Activated T-cell treated with anti-CD3 and anti-CD28 coated beads for 24 hours (primary cell): ENCODE measurements at regions not wholly inside any gene's neighbourhood (a gene's known extent, or its start where the extent isn't known, plus 50 kb on each side); places are given as distances from the start of the nearest gene placed in this dataset.

Experiments used
- DNase-seq: peaks from one replicate; pipeline ENCODE4 v3.0.0-alpha.2; 2020; ENCODE audit warnings: low read depth

DNA sequence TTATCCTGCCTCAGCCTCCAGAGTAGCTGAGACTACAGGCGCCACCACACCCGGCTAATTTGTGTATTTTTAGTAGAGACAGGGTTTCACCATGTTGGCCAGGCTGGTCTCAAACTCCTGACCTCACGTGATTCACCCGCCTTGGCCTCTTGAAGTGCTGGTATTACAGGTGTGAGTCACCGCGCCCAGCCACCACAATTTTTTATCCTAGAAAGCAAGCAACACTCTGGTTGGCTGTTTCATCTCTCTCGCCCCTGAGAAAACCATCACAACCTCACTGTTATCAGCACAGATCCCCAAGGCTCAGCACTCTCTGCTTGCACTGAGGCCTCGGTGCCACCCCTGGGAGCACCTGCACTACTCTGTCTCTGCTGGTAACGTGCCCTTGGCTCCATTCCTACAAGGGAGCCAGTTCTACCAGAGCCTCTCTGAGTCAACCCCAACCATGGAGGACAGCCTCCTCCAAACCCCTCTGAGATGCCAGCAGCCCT is 134.8 kb upstream of the AGAP1 start:
- DNase-seq, result no peak

DNA sequence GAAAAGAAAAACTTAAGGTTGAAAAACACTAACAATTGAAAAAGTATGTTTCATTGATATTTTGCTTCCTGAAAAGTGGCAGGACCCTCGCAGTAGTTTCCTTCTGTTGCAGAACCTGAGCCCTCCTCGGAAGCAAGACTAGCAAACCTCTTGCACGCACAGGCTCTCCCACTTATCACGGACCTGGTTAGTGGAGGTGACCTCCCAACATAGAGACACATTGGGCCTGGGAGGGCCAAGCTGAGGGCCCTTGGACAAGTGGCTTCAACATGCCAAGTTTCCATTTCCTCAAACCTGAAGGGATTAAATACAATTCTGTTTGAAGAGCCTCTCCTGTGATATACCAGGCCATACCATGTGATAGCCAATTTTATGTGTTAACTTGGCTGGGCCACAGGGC is 133.4 kb upstream of the AGAP1 start:
- no peak for DNase-seq

DNA sequence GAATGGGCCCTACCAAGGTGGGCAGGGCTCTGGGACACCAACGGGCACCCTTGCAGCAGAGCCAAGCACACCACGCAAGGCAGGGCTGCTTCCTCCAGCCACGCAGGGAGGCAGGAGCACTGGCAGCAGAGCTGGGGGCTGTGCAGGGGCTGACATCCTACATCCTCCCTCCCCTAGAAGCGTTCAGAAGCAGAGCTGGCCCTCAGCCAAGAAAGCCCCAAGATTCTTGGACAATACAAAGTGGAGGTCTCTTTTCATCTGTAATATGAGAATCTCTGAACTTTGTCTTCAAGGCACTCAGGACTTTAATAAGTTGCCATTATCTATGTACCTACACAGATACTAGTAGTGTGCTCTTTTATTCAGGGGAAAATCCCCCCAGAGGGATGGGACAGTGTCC is 128.1 kb upstream of the AGAP1 start:
- no peak for DNase-seq

DNA sequence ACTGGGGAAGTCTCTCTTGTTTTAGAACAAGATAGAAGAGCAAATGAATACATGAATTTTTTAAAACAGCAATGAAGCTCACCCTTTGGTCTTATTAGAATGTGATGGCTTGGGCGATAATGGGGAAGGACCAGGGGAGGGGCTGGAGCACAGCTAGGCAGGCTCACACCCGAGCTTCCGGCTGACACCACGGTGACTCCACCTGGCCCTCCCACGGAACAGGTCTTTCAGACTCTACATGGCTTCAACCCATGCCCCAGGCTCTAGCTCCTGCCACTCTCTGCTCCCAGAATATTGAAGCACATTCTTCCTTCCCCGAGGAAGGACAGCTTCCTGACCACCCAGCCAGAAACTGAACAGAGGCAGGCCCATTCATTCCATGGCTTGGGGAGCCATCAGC is 127.5 kb upstream of the AGAP1 start:
- DNase-seq, result no peak

DNA sequence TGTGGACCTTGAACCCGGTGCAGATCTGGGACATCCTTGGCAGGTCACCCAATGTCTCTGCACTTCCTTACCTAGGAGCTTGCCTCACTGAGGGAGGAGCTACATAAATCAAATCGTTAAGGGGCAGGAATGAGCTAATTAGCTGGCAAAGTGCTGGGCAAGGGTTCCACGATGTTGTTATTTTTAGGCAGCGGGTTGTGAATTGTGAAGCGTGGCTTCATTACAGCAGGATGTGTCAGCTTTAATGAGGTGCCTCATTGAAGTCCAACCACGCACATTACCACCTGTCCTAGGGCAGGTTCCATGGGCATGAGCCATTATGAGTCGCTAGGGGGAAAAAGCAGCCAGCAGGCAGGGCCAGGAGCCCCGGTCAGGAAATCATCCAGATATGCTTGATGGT is 127.0 kb upstream of the AGAP1 start:
- no peak for DNase-seq

DNA sequence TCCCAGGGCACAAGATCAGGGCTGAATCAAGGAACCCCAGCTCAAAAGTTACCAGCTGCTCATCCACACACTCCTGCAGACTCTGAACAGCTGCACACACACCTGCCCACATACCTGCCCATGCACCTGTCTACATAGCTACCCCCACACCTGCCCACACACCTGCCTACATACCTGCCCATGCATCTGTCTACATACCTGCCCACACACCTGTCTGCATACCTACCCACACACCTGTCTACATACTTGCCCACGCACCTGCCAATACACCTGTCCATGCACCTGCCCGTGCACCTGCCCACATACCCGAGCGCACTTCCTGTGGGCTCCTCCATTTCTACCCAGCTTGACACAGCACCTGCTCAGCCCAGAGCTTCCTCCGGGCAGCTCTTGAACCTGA is 122.8 kb upstream of the AGAP1 start:
- DNase-seq, result no peak

DNA sequence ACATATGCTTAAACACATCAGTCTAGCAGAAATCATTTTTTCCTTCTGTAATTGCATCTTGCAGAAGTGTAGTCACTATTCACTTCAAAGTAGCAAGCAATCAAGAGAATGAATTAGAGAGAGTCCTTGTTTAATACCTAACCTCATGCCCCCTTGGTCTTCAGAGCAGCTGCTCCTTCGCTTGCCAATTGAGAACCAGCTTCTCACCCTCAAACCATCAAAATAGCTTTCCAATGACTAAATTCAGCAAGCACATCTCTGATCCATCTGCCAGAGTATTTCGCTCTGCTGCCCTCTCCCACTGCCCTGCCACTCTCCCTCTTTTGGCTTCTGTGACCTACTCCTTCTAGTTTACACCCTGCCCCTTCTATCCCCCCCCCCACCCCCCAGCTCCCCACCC is 120.7 kb upstream of the AGAP1 start:
- DNase-seq, result no peak

DNA sequence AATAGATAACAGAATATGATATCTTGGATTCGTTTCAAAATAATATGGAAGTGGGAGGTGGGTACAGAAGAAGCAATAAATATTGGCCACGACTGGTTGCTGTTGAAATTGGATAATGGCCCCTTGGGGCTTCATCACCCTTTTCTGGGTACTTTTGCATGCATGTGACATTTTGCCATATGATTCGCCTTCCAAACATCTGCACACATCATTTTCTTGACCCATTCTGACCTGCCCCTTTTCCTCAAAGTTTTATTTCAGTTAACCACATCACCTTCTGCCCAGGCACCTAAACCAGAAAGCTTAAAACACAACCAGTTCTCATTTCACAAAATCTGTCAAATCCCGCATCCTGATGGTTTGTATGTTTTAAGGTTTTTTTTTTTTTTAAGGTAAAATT is 116.7 kb upstream of the AGAP1 start:
- DNase-seq, result no peak

DNA sequence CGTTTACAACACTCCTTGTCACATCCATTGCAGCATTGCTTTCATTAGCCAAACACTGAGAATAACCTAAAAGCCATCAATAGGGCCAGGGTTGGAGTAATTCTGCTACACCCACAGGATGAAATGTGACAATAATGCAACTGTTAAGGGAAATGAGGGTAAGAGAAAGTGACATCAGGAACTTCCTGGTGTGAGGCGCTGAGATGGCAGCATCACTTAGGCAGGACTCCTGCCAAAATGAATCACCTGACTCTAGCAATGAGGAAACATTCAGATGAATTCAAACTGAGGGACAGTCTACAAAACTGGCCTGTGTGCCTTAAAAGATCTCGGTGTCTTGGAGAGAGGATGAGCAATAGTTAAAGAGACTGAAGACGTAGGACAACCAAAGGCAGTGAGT is 115.6 kb upstream of the AGAP1 start:
- DNase-seq, result no peak

DNA sequence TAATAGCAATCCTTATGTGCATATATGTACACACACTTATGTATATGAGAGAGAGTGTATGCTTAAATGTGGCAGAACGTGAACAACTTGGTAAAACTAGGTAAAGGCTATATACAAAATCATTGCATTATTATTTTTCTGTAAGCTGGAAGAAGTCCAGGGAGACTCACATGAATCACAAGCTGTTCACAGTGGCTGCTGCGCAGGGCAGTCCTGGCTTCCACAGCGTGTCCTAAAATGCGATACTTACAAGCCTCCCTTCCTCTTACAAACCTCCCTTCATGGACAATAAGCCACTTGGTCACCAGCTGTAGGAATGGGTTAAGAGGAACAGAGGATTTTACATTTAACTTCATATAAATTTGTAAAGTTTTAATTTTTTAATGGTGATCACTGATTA is 114.9 kb upstream of the AGAP1 start:
- no peak for DNase-seq

DNA sequence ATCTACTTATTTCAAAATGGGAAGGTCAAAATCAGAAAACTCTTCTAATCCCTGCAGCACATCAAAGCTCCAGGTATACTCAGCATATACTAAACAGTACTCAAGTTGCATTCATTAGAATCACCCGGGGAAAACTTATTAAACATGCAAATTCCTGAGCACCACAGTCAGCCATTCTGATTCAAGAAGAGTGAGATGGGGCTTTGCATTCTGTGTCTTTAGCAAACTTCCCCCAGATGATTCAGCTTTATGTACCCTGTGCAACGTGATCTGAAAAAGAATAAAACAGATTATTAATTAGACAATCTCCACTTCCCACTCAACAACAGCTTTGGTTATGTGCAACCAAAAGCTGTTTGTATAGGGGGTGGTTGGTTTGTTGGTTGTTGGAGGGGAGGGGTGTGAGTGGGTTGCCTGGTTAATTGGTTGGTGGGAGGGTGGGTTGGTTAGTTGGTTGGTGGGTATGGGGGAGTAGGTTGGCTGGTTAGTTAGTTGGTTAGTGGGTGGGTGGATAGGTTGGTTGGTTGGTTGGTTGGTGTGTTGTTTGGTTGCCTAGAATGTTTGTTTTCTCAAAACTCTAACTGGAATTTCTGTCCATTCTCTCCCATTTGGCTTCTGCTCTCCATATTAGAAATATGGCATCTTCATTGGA is 112.5 kb upstream of the AGAP1 start:
- DNase-seq, result no peak

DNA sequence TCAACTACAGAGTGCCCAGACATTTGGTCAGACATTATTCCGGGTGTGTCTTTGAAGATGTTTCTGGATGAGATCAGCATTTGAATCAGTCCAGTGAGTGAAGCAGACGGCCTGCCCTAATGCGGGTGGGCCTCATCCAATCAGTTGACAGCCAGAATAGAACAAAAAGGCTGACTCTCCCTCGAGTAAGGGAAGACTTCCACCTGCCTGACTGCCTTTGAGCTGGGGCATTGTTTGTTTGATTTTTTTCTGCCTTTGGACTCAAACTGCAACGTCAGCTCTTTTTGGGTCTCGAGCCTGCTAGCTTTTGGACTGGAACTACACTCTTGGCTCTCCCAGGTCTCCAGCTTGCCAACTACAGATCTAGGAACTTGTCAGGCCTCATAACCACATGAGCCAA is 111.7 kb upstream of the AGAP1 start:
- no peak for DNase-seq

DNA sequence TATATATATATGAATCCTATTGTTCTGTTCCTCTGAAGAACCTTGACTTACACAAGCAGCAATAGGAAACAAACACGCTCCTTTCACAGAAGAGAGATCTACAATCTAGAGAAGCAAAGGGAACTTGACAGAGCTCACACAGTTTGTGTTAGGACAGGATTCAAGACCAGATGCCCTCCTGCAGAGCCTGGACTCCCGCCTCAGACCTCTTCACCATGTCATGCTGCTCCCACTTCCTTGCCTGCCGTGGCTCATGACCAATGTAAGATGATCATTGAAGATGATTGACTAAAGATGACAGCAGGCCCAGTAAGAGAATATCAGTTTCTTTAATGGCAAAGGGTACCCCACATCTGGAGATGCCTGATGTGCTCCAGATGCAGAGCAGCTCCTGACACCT is 111.2 kb upstream of the AGAP1 start:
- DNase-seq, result no peak

DNA sequence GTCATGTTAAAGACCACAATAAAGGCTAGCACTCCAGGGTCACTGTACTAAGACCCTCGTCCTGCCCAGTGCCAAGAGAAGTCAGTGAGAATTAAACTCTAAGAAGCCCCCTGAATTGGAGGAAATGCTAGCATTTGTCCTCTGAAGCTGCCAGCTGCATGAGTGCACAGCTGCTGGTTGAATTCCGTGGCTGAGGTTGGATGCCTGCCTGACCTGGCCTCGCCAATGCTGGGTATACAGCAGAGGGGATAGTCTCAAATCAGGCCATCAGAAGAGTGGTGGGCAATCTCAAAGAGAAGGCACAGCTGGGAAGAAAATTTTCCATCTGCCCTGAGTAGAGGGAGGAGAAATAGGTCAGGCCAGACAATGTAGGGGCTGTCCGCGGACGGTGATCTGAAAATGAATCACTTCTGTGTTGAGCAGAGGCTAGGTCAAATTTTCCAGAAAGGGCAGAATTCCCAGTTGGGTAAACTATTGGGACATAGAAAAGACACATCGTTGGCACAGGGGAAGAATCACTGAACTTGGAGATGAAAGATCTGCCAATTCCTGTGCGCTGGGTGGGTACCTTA is 110.5 kb upstream of the AGAP1 start:
- DNase-seq, result no peak

DNA sequence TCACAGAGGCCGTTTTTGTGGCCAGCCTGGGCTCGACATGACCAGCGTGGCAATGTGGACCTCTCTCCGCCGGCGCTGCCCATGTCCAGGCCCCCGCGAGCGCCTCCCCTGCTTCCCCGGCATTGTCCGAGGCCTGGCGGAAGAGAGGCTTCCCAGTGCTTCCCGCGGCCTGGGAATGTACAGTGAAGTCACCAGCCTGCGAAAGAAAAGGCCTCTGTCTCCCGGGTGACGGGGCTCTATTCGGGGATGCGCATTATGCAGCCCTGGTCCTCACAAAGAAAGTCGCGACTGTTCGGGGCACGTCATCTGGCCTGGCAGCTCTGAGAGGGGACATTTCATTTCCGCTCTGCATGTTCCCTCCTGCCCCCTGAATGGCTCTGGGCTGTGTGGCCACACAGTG is 109.2 kb upstream of the AGAP1 start:
- no peak for DNase-seq

DNA sequence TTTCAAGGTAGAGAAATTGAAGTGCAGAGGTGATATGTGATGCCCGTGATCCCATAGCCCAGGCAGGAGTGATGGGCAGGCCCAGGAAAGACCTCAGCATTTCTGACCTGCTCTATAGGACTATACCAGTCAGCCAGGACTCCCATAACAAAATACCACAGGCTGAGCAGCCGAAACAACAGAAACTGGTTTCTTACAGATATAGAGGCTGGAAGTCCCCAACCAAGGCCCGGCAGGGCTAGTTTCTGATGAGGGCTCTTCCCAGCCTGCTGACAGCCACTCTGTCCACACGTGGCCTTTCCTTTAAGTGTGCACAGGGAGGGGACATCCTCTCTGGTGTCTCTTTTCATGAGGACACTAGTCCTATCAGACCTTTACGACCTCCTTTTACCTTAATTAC is 104.2 kb upstream of the AGAP1 start:
- DNase-seq, result no peak

DNA sequence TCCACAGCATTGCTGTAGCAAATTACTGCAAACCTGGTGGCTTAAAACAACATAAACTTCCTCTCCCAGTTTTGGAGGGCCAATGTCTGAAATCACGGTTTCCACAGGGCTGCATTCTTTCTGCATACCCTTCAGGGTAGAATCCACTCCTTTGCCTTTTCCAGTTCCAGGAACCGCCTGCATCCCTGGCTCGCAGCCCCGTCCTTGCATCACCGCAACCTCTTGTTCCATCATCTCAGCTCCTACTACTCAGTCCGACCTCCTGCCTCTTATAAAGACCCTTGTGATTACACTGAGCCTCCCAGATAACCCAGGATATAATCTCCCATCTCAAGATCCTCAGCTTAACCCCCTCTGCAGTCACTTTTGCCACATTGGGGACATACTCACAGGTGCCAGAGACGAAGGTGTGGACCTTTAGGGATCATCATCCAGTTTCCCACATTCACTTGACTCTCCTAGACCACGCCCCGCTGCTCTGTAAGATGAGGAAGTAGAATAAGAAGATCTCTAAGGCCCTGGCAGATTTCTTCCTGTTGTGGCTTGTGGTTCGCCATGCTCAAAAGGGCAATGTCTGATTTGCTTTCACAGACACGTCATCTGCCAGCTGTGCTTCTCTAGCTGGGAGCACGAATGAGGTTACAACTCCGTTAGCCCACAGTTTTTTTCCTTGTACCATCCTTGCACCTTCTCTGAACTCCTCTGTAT is 103.6 kb upstream of the AGAP1 start:
- DNase-seq, result peak; percentile 20

DNA sequence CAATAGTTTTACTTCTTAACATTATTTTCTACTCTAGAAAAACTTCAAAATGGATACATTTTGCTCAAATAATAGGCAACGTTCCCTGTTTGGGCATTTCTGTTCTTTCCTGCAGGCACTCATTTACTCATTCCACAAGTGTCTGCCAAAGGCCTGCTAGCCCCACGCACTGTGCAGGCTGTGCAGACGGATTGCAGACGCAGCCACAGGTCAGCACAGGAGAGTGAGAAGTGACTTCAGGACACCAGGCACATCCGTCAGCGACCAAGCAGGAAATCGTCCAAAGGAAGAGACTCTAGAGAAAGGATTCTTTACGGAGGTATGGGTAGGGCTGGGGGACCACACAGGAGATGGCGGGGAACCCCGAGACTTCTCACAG is 103.0 kb upstream of the AGAP1 start:
- DNase-seq, result no peak

DNA sequence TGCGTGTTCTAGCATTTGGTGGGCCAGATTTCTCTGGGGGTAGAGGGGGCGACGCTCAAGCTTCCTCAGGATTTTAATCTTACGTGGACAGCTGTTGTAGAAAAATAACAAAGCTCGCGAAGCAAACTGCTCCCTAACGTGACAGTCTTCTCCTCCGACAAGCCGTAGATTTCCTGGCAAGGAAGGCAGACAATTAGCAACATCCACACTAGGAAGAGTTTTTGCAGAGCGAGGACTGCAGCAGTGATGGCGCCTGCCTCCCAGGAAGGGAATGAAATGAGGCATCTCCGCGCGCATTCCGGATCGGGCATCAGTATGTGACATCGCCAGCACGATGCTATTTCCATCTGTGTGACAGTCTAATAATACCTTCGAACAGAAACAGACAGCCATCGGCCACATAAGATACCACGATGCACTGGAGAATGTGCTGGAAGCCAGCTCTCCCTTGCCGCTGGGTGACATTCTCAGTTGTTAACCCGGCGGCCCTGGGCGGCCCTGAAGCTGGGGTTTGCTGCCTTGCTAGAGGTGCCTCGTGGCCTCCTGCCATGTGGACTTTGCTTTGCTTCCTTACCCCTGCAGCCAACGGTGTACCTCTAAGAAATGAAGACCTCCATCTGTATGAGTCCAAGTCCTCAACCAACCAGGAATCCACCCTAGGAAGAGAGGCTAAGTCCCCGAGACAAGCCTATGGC is 101.8 kb upstream of the AGAP1 start:
- no peak for DNase-seq

DNA sequence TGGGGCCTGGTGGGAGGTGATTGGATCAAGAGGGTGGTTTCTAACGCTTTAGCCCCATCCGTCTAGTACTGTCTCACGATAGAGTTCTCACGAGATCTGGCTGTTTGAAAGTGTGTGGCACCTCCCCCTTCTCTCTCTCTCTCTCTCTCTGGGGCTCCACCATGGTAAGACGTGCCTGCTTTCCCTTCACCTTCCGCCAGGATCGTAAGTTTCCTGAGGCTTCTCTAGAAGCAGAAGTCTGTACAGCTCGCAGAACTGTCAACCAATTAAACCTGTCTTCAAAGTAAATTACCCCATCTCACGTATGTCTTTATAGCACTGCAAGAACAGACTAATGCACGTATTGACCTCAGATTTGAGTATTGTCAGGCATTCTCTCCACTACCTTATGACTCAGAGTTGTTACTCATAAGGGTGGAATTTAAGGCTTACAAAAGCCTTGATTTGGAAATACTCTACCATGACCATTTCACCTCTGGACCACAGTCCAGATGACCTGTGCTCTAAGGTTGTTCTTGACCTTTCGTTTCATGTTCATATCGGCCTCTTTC is 99.5 kb upstream of the AGAP1 start:
- no peak for DNase-seq

DNA sequence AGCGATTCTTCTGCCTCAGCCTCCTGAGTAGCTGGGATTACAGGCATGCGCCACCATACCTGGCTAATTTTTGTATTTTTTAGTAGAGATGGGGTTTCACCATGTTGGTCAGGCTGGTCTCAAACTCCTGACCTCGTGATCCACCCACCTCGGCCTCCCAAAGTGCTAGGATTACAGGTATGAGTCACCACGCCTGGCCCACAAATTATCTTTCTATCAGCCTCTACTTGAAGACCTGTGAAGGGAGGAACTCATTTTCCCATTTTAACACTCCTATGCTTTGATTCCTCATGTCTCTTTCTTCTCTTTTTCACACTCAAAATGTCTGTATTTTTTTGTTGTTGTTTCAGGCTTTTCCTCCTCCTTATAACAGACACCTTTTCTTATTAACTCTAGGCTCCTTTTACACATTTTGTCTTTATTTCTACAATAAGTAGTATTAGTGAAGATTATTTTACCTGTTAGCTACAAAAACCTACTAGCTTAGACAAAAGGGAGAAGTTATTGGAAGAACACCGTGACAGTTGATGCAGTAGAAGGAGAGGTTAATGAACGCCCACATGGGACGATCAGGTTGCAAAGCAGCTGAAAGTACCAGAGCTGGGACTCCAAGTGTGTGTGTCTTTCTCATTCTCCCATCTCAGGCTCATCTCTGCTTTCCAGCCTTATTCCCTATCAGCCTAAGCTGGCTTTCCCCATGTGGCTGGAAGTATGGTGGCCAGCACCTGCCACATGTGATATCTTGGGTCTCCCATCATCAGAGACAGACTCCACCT is 97.6 kb upstream of the AGAP1 start:
- DNase-seq, result no peak

DNA sequence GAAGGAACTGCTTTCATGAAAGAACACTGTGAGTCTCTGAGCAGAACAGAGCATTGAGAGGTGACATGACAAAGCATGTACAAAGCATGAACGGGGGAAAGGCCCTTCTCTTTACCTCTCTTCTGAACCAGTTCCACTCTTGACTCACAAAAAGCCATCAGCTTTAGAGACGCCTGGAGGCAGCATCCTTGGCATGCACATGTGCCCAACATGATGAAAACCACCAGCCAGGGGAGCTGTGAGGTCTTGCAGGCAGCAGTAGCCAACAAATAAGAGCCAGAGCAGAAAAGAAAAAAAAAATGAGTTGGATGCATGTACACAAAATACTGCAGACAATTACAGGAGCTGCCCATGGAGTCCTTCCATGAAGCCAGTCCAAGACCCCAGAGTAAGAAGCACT is 95.5 kb upstream of the AGAP1 start:
- no peak for DNase-seq
